Suppressor macrophage (primary cell): ENCODE measurements at regions not wholly inside any gene's neighbourhood (a gene's known extent, or its start where the extent isn't known, plus 50 kb on each side); places are given as distances from the start of the nearest gene placed in this dataset.
"Not testable (repeated sequence)": the region's sequence is repeated elsewhere in the genome, so short reads cannot be mapped to it uniquely, and the experiment has no call there.

Source experiments
- DNase-seq, 4 experiments: peaks; one replicate each; pipeline ENCODE4 v3.0.0-alpha.2; 2020 to 2022

- DNase-seq: no peak
These were observed 1038.6 kb upstream of the SLC39A10 start for GRCh38 chr2:194618432-194618831.

DNA sequence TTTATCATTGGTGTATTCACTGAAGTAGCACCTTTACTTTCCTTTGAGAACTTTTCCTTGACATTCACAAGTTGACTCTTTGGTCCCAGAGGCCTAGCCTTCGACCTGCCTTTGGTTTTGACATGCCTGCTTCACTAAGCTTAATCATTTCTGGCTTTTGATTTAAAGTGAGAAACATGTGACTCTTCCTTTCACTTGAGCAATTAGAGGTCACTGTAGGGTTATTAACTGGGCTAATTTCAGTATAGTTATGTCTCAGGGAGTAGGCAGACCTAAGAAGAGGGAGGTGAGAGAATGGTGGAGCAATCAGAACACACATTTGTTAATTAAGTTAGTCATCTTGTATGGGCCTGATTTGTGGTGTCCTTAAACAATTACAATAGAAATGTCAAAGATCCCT, 1040.7 kb upstream of the SLC39A10 start:
- DNase-seq: no peak

- DNase-seq: no peak
These were observed 1046.7 kb upstream of the SLC39A10 start for GRCh38 chr2:194610297-194610696.

DNA sequence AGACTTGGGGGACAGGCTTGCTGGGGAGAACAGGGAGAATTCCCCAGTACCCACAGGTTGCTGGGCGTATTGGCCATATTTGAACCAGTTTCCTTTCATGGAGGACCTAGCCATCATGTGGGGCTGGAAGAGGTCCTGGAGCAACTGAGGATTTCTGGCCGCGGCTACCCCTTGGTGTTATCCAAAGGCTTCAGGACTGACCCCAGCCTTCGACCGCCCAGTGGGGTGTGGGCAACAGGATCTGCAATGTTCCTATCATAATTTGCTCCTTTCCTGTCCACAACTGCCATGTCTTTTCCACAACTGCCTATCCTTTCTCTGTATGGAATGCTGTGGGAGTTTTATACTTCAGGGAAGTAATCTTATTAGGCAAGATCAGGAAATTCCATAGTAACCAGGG, 1053.6 kb upstream of the SLC39A10 start:
- DNase-seq: no peak

DNA sequence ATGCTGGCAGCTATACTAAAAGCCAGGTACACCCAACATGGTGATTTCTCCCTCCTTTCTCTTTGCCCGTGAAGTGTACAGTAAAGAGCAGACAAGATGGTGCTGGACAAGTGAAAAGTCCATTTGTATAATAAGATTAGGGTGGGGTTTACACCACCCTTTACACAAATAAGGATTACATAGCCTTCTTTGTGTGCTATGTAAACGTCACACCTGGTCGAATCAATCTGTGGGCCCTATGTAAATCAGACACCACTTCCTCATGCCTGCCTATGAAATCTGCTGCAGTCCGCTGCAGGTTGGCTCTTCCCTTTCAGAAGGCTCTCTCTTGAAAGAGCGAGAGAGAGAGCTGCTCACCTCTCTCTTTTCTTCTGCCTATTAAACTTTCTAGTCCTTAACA, 1054.3 kb upstream of the SLC39A10 start:
- DNase-seq: no peak

GRCh38 chr2:194591192-194591591, 1065.8 kb upstream of the SLC39A10 start:
- DNase-seq: no peak

DNA sequence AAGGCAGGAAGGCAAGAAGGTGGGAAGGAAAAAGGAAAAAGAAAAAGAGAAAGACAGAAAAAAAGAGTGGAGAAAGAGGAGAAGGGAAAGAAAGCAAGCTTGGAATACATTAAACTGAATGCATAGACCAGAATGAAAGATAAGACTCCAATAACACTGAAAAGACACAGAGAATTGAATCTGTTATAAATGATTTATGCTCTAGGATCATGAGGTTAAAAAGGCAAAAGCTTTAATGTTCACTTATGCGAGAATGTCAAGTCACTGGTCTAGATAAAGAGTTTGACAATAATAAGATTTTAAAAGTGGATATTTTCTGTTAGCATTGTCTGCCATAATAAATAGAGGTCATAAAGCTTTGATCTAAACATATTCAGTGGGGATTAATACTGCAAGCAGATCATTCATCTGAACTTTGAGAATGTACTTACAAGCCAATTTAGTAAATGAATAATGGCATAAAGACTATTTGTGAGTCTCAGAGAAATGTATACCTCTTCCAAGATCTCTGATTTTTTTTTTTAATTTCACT, 1069.2 kb upstream of the SLC39A10 start:
- no peak for DNase-seq

- DNase-seq: no peak
These were observed 1089.4 kb upstream of the SLC39A10 start for GRCh38 chr2:194567661-194568017.

GRCh38 chr2:194566907-194567660, 1089.9 kb upstream of the SLC39A10 start:
- no peak for DNase-seq

DNA sequence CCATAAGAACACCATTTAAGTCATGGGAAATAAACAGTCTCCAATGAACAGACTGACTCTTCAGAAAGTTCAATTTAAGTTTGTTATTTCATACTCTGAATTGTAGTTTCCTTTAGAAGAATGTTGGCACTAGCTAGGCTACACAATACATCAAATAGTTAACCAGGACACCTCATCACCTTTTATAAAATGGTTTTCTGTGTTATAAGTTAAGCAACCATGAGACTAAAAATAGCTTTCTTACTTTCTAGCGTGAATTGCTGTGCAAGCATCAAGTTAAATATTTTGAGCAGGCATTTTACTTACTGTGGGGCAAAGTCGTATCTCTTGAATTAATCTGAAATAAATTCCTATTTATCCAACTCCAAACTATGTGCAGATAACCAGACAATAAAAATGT, 1092.6 kb upstream of the SLC39A10 start:
- no peak for DNase-seq

GRCh38 chr2:194562329-194562728, 1094.7 kb upstream of the SLC39A10 start:
- no peak for DNase-seq

GRCh38 chr2:194559964-194560363, 1097.1 kb upstream of the SLC39A10 start:
- no peak for DNase-seq

DNA sequence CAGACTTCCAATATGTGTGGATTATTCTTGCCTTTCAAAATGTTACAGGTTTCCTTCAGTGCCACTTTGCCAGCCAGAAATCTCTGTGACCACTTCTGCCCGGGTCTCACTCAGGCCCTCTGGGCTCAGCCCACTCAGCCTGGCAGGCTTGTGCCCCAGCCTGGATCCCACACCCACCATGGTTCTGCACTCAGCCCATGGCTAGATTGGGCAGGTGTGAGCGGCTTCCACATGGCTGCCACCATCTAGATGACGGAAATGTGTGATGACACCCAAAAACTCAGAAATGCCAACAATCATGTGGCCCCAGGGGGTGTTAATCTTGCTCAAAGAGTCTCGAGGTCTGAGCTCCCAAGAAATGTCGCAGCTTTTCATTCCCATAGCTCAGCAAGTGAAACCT, 1097.5 kb upstream of the SLC39A10 start:
- no peak for DNase-seq

GRCh38 chr2:194557993-194558392, 1099.0 kb upstream of the SLC39A10 start:
- DNase-seq: no peak

DNA sequence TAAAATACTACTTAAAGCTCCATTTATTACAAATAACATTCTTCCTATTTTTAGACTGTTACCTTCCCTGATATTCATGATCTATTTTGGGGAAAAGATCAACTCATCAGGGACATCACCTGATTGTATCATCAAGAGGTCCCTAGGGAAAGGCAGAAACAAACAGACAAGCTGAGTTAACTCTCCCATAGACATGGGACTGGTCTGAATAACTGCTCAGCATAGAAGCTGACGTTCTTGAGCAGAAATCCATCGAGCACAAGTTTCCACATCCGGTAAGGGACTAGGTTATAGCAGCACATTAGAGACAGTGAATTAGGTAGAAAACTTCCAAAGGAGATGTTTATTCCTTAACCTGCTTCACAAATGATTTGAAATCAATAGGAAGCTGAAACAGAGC, 1100.4 kb upstream of the SLC39A10 start:
- no peak for DNase-seq

DNA sequence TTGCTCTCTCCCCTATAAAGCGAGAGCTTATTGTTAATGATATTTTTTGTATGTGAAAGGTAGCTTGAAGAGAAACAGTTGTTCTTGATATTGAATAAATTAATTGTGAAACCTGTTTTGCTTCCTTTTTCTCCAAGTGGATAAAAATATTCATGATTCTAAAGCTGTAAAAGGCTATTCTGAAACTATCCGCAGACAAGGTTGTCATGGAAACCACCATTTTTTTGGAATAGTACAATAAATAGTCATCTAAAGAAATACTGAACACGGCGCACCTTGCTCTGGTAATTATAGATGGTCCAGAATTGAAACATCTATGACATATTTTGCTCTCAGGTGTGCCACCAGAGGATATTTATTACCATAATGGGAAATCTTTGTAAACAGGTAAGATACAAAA, 1103.0 kb upstream of the SLC39A10 start:
- DNase-seq: no peak

- DNase-seq: no peak
These were observed 1106.3 kb upstream of the SLC39A10 start for GRCh38 chr2:194550702-194551101.

GRCh38 chr2:194549387-194549786, 1107.6 kb upstream of the SLC39A10 start:
- no peak for DNase-seq

DNA sequence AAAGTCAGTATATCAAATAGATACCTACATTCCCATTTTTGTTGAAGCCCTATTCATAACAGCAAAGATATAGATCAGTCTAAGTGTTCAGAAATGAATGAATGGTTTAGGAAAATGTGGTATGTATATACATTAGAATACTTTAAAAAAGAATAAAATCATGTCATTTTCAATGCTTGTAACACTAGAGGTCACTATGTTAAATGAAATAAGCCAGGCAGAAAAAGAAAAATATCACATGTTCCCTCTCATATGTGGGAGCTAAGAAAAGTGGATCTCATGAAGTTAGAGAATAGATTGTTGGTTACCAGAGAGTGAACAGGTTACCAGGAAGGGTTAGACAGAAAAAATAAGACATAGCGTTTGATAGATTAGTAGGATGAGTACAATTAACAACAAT, 1111.0 kb upstream of the SLC39A10 start:
- peak in 2 of 4 experiments; percentile 1 to 9 for DNase-seq

DNA sequence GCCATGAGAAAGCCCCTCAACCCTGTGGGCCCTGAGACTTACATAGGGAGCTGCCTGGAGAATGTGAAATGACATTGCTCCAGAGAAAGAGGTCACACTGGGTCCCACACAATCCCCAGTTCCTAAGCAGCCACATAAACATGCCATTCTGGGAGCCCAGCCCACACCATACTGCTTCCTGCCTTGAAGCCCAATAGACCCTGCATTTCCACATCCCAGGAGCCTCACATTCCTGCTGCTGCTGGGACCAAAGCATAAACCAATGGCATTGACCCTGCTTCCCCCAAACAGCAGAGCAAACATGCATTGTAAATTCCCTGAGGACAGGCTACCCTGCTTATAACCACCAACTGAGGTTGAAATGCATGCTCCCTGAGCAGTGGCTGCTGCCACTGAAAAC, 1117.6 kb upstream of the SLC39A10 start:
- DNase-seq: no peak

DNA sequence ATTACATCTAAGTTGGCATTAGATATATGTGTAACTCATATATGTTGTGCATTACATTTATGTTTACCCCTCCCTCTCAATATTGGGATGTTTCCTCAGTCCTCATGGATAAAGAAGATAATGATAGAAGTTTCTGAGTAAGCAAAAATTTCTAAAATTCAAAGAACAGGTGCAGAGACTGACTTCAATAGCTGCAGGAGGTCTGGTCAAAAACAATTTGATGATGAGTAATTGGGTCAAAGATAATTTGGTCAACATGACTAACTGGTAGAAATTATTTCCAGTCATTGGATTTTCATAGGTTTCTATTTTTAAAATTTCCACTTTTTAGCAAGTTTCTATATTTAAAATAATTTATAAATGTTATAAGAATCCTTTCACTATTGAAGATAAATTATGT, 1130.9 kb upstream of the SLC39A10 start:
- DNase-seq: no peak

DNA sequence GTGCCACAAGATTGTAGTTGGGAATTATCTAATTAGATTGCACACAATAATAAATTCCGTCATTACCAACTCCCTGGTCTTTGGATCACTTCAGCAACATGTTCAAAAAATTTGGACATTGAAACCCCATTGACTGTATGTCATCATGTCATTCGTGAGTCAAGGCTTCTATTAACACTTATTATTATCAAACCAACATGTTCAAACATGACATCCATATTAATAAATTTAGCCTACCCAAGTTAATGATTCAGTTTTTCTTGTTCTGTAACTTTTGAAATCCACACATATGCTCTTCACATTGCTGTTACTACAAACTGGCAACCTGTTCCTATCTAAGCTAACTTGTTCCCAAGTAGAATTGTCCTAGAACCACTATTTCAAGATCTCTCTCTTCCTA, 1142.7 kb upstream of the SLC39A10 start:
- DNase-seq: no peak

- not testable (repeated sequence) for DNase-seq
These were observed 1146.0 kb upstream of the SLC39A10 start for GRCh38 chr2:194511070-194511469.

DNA sequence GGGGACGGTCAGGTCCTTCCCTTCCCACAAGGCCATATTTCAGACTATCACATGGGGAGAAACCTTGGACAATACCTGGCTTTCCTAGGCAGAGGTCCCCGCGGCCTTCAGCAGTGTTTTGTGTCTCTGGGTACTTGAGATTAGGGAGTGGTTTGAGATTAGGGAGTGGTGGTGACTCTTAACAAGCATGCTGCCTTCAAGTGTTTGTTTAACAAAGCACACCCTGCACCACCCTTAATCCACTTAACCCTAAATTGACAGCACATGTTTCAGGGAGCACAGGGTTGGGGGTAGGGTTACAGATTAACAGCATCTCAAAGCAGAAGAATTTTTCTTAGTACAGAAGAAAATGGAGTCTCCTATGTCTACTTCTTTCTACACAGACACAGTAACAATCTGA, 1152.2 kb upstream of the SLC39A10 start:
- not testable (repeated sequence) for DNase-seq

DNA sequence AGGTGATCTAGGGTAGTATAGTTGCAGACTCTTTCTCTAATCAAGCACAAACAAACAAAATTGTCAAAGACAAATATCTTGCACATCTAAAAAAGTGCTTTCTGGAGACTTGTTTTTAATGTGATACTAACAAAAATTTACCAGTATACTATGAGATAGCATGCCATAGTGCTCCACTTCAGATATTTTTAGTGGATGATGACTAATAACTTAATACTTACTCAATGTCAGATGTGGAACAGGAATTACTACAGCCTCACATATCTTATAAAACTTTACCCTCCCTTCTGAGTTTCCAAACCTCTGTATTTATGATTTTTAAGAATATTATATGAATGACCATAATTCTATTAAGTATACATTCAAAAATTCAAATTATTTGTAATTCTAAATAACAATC, 1162.0 kb upstream of the SLC39A10 start:
- no peak for DNase-seq
